ENCODE measurements at regions not wholly inside any gene's neighbourhood (a gene's known extent, or its start where the extent isn't known, plus 50 kb on each side); places are given as distances from the start of the nearest gene placed in this dataset.

DNA sequence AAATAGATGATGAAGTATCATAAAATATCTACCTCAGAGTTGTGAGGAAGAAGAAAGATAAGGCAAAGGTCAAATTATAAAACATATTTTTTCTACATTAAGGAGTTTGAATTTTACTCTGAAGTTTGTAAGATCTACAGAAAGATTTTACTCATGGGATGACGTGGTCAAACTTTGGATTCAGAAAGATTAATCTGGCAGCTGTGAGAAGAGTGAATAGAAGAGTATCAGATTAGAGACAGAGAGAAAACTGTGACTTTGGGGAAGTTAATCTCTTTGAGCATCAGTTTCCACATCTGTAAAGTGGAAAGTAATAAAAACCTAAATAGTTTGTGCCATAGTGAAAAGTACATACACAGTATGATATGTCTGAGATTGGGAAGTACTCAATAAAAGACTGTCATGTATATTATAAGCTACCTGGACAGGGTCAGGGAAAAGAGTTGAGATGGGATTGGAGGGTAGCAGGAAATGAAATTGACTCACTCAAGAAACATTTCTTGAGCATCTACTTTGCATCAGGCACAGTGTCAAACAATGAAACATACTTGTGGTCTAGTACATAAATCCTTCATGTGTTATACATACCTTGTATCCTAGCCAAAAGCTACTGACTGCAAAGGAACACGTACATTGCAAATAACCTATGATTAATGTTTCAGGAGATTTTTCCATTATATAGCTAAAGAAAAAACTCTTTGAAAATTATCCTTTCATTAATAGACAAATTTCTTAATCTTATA lies 222.1 kb downstream of the TMEM200A start:
- Histone ChIP-seq H3K79me2 (replicated peaks; ENCODE audit: insufficient read depth, low read length) (no peaks in the 10 kb centered on the region), H3K27ac (ENCODE audit: low read length) (no peak overlapping the region), H3K9me2 (ENCODE audit: insufficient read depth, low read length) (no peaks in the 10 kb centered on the region)

DNA sequence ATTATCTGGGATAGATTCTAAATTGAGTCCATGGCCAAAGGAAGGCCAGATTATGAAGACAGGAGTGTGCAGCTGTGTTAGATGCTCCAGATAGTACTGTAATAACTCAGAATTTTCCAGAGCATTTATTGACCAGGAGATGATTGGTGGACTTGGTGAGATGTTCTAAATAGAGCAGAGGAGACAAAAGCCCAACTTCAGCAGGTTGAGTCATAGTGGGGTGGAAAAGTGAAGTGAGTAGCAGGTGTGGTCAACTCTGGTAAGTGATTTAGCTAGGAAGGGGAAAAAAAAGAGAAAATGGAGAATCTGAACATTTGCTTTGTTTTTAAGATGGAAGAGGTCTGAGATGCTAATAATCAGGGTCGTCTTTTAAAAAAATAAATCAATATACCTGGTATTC lies 227.4 kb downstream of the TMEM200A start:
- Histone ChIP-seq H3K27ac (ENCODE audit: low read length) (no peak overlapping the region), H2AFZ (ENCODE audit: low read depth, low read length) (no peak overlapping the region), H4K20me1 (ENCODE audit: insufficient read depth) (no peaks in the 10 kb centered on the region), H3K4me3 (ENCODE audit: low read length) (no peak overlapping the region), H3K9ac (ENCODE audit: low read length) (no peak overlapping the region), H3K36me3 (ENCODE audit: insufficient read depth, low read length) (no peaks in the 10 kb centered on the region), H3K4me2 (ENCODE audit: low read length) (no peak overlapping the region), H3K9me3 (ENCODE audit: low read length) (no peaks in the 10 kb centered on the region), H3K79me2 (replicated peaks; ENCODE audit: insufficient read depth, low read length) (no peaks in the 10 kb centered on the region), H3K9me2 (ENCODE audit: insufficient read depth, low read length) (no peaks in the 10 kb centered on the region), H3K27me3 (ENCODE audit: insufficient read depth, low read depth, low read length) (no peaks in the 10 kb centered on the region), H3F3A (ENCODE audit: insufficient read depth, low read length, poor library complexity, severe bottlenecking) (no peaks in the 10 kb centered on the region)
- TF ChIP-seq CTCF (IDR thresholded peaks at IDR 0.05; ENCODE audit: poor library complexity, severe bottlenecking) (no peak), EP300 (conservative IDR thresholded peaks at IDR 0.05; ENCODE audit: poor library complexity, severe bottlenecking) (no peak), RAD21 (conservative IDR thresholded peaks at IDR 0.05) (no peak), POLR2AphosphoS5 (IDR thresholded peaks at IDR 0.05) (no peak), TAF1 (IDR thresholded peaks at IDR 0.05; ENCODE audit: low read depth) (no peak), SMC3 (conservative IDR thresholded peaks at IDR 0.05; ENCODE audit: poor library complexity) (no peak), EZH2 (IDR thresholded peaks at IDR 0.05; ENCODE audit: borderline replicate concordance, insufficient read depth, low read length, poor library complexity, severe bottlenecking) (no peak)

More for the DNA sequence above, 222.1 kb downstream of the TMEM200A start:
- Histone ChIP-seq H3F3A (ENCODE audit: insufficient read depth, low read length, poor library complexity, severe bottlenecking) (no peaks in the 10 kb centered on the region), H2AFZ (ENCODE audit: low read depth, low read length) (no peak overlapping the region), H3K4me3 (ENCODE audit: low read length) (no peak overlapping the region), H3K9ac (ENCODE audit: low read length) (no peak overlapping the region), H4K20me1 (ENCODE audit: insufficient read depth) (no peaks in the 10 kb centered on the region), H3K36me3 (ENCODE audit: insufficient read depth, low read length) (no peaks in the 10 kb centered on the region), H3K27me3 (ENCODE audit: insufficient read depth, low read depth, low read length) (no peaks in the 10 kb centered on the region), H3K4me2 (ENCODE audit: low read length) (no peak overlapping the region), H3K9me3 (ENCODE audit: low read length) (no peaks in the 10 kb centered on the region)
- TF ChIP-seq EZH2 (IDR thresholded peaks at IDR 0.05; ENCODE audit: borderline replicate concordance, insufficient read depth, low read length, poor library complexity, severe bottlenecking), result no peak
- TF ChIP-seq SMC3 (conservative IDR thresholded peaks at IDR 0.05; ENCODE audit: poor library complexity), result no peak
- TF ChIP-seq REST (IDR thresholded peaks at IDR 0.05; ENCODE audit: borderline replicate concordance), result no peak
- no peak for TF ChIP-seq POLR2AphosphoS5 (IDR thresholded peaks at IDR 0.05)
- TF ChIP-seq EP300 (conservative IDR thresholded peaks at IDR 0.05; ENCODE audit: poor library complexity, severe bottlenecking), result no peak
- TF ChIP-seq RAD21 (conservative IDR thresholded peaks at IDR 0.05), result no peak
- TF ChIP-seq MXI1 (conservative IDR thresholded peaks at IDR 0.05; ENCODE audit: poor library complexity, severe bottlenecking), result no peak
- no peak for TF ChIP-seq TAF1 (IDR thresholded peaks at IDR 0.05; ENCODE audit: low read depth)
- TF ChIP-seq CTCF (IDR thresholded peaks at IDR 0.05; ENCODE audit: poor library complexity, severe bottlenecking), result no peak

Data from neural cell (in vitro differentiated cells).